Transverse colon (tissue), 4 donors: ENCODE measurements at regions not wholly inside any gene's neighbourhood (a gene's known extent, or its start where the extent isn't known, plus 50 kb on each side); places are given as distances from the start of the nearest gene placed in this dataset.

Source experiments
- POLR2A ChIP-seq: fragments of 450-650 bp; IDR thresholded peaks from one replicate; pipeline ENCODE4 v1.6.1; 2016; ENCODE audit warnings: antibody characterized with exemption, mild to moderate bottlenecking, moderate library complexity
- POLR2AphosphoS5 ChIP-seq, 3 donors: sonication (generic); formaldehyde crosslinking; IDR thresholded peaks; one replicate each; pipeline ENCODE4 v1.6.1; 2016; ENCODE audit warnings: antibody characterized with exemption in 3 of 3
- TF ChIP-seq, protein P1 (sequence below), 5 experiments: fragments of 200-600 bp in 3 of 5; fragments of 450-650 bp in 2 of 5; sonication (generic) in 3 of 5; IDR thresholded peaks; 1 replicate in 2 of 5; 2 replicates in 3 of 5; pipeline ENCODE4 v1.5.1; 2016 to 2017; ENCODE audit warnings: antibody characterized with exemption in 5 of 5, inconsistent platforms in 3 of 5, mild to moderate bottlenecking in 2 of 5, moderate library complexity in 1 of 5

DNA sequence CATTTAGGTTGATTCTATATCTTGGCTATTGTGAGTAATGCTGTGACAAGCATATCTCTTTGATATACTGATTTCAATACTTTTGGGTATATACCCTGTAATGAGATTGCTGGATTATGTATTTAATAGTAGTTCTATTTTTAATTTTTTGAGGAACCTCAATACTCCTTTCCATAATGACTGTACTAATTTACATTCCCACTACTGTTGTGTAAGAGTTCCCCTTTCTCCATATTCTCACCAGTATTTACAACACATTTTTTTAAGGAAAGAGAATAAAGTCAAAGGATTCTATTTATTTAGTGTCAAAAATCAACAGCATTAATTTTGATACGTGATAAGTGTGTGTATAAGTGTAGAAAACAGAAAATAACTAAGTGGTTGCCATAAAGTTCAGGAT, 356.4 kb upstream of the EDIL3 start:
- TF ChIP-seq POLR2AphosphoS5 (IDR thresholded peaks at IDR 0.05), result no peak
- TF ChIP-seq, protein P1, sequence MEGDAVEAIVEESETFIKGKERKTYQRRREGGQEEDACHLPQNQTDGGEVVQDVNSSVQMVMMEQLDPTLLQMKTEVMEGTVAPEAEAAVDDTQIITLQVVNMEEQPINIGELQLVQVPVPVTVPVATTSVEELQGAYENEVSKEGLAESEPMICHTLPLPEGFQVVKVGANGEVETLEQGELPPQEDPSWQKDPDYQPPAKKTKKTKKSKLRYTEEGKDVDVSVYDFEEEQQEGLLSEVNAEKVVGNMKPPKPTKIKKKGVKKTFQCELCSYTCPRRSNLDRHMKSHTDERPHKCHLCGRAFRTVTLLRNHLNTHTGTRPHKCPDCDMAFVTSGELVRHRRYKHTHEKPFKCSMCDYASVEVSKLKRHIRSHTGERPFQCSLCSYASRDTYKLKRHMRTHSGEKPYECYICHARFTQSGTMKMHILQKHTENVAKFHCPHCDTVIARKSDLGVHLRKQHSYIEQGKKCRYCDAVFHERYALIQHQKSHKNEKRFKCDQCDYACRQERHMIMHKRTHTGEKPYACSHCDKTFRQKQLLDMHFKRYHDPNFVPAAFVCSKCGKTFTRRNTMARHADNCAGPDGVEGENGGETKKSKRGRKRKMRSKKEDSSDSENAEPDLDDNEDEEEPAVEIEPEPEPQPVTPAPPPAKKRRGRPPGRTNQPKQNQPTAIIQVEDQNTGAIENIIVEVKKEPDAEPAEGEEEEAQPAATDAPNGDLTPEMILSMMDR (IDR thresholded peaks at IDR 0.05), result no peak
- no peak for TF ChIP-seq POLR2A
